ENCODE measurements at regions not wholly inside any gene's neighbourhood (a gene's known extent, or its start where the extent isn't known, plus 50 kb on each side); places are given as distances from the start of the nearest gene placed in this dataset.

DNA sequence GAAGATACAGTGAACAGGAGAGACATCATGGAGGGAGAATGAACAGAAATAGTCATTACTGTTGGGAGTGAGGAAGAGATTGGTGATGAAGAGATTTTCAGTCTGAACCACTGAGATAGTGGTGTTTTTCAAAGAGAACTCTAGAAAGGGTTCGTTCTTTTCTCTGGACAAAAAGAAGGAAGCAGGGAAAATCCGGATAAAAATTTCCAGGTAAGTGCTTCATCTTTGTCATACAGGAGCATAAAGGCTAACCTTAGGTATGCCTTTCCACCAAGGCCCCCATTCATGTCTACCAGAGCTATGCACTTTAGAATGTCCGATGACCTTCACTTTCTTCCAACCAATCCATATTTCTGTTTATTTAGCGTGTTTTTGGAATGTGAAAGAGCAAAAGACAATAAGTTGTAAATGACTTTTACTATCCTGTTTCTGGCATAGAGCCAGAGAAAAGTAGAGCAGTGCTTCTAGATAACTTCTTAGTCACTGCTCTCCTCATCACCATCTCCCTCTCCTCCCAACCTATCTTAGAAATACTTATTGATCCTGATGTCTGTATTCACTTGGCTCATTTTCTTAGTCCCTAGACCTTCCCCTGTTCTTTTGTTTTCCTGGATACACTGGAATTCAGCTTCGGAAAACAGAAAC is 116.5 kb downstream of the TTC6 start (continued):
- TF ChIP-seq FOXP1 (IDR thresholded peaks at IDR 0.05) (peak; percentile 68; the same call in 1 of the 2 replicates), FOXP1 (CRISPR knock-in tag; IDR thresholded peaks at IDR 0.05) (peak; percentile 87), ZNF790 (CRISPR knock-in tag; IDR thresholded peaks at IDR 0.05; ENCODE audit: borderline replicate concordance) (0 out of 2 replicates have a peak, but pooled peaks have one; percentile 46), PHF20 (CRISPR knock-in tag; IDR thresholded peaks at IDR 0.05) (no peak), U2AF2 (IDR thresholded peaks at IDR 0.05; ENCODE audit: low read depth, low read length) (no peak), NFKBIZ (CRISPR knock-in tag; IDR thresholded peaks at IDR 0.05) (peak; percentile 80; the same call in 1 of the 2 replicates), ZNF543 (CRISPR knock-in tag; IDR thresholded peaks at IDR 0.05) (peak; percentile 56; the same call in 1 of the 2 replicates), ZNF343 (CRISPR knock-in tag; IDR thresholded peaks at IDR 0.05) (no peak), ZFX (CRISPR knock-in tag; IDR thresholded peaks at IDR 0.05; ENCODE audit: low read depth) (peak; percentile 24), ZNF143 (CRISPR knock-in tag; IDR thresholded peaks at IDR 0.05) (no peak), CCAR2 (optimal IDR thresholded peaks at IDR 0.05; ENCODE audit: low read depth, low read length) (no peak), ZNF34 (CRISPR knock-in tag; IDR thresholded peaks at IDR 0.05; ENCODE audit: borderline replicate concordance) (no peak), ZC3H13 (CRISPR knock-in tag; IDR thresholded peaks at IDR 0.05) (no peak)
- TF ChIP-seq, protein P1, sequence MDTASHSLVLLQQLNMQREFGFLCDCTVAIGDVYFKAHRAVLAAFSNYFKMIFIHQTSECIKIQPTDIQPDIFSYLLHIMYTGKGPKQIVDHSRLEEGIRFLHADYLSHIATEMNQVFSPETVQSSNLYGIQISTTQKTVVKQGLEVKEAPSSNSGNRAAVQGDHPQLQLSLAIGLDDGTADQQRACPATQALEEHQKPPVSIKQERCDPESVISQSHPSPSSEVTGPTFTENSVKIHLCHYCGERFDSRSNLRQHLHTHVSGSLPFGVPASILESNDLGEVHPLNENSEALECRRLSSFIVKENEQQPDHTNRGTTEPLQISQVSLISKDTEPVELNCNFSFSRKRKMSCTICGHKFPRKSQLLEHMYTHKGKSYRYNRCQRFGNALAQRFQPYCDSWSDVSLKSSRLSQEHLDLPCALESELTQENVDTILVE (CRISPR knock-in tag; IDR thresholded peaks at IDR 0.05) = peak; percentile 87
- TF ChIP-seq, protein P2, sequence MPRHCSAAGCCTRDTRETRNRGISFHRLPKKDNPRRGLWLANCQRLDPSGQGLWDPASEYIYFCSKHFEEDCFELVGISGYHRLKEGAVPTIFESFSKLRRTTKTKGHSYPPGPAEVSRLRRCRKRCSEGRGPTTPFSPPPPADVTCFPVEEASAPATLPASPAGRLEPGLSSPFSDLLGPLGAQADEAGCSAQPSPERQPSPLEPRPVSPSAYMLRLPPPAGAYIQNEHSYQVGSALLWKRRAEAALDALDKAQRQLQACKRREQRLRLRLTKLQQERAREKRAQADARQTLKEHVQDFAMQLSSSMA (CRISPR knock-in tag; IDR thresholded peaks at IDR 0.05) = no peak
- TF ChIP-seq, protein P3, sequence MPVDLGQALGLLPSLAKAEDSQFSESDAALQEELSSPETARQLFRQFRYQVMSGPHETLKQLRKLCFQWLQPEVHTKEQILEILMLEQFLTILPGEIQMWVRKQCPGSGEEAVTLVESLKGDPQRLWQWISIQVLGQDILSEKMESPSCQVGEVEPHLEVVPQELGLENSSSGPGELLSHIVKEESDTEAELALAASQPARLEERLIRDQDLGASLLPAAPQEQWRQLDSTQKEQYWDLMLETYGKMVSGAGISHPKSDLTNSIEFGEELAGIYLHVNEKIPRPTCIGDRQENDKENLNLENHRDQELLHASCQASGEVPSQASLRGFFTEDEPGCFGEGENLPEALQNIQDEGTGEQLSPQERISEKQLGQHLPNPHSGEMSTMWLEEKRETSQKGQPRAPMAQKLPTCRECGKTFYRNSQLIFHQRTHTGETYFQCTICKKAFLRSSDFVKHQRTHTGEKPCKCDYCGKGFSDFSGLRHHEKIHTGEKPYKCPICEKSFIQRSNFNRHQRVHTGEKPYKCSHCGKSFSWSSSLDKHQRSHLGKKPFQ (CRISPR knock-in tag; IDR thresholded peaks at IDR 0.05; ENCODE audit: insufficient replicate concordance) = no peak
- TF ChIP-seq, protein P4, sequence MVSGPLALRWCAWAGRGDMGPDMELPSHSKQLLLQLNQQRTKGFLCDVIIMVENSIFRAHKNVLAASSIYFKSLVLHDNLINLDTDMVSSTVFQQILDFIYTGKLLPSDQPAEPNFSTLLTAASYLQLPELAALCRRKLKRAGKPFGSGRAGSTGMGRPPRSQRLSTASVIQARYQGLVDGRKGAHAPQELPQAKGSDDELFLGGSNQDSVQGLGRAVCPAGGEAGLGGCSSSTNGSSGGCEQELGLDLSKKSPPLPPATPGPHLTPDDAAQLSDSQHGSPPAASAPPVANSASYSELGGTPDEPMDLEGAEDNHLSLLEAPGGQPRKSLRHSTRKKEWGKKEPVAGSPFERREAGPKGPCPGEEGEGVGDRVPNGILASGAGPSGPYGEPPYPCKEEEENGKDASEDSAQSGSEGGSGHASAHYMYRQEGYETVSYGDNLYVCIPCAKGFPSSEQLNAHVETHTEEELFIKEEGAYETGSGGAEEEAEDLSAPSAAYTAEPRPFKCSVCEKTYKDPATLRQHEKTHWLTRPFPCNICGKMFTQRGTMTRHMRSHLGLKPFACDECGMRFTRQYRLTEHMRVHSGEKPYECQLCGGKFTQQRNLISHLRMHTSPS (CRISPR knock-in tag; IDR thresholded peaks at IDR 0.05; ENCODE audit: low read depth) = 0 out of 2 replicates have a peak, but pooled peaks have one; percentile 1
- TF ChIP-seq, protein P5, sequence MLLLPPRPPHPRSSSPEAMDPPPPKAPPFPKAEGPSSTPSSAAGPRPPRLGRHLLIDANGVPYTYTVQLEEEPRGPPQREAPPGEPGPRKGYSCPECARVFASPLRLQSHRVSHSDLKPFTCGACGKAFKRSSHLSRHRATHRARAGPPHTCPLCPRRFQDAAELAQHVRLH (CRISPR knock-in tag; IDR thresholded peaks at IDR 0.05; ENCODE audit: borderline replicate concordance, low read depth) = no peak
- TF ChIP-seq, protein P6, sequence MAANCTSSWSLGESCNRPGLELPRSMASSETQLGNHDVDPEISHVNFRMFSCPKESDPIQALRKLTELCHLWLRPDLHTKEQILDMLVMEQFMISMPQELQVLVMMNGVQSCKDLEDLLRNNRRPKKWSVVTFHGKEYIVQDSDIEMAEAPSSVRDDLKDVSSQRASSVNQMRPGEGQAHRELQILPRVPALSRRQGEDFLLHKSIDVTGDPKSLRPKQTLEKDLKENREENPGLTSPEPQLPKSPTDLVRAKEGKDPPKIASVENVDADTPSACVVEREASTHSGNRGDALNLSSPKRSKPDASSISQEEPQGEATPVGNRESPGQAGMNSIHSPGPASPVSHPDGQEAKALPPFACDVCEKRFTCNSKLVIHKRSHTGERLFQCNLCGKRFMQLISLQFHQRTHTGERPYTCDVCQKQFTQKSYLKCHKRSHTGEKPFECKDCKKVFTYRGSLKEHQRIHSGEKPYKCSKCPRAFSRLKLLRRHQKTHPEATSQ (CRISPR knock-in tag; IDR thresholded peaks at IDR 0.05; ENCODE audit: borderline replicate concordance) = peak; percentile 74; the same call in 1 of the 2 replicates
- TF ChIP-seq, protein P7, sequence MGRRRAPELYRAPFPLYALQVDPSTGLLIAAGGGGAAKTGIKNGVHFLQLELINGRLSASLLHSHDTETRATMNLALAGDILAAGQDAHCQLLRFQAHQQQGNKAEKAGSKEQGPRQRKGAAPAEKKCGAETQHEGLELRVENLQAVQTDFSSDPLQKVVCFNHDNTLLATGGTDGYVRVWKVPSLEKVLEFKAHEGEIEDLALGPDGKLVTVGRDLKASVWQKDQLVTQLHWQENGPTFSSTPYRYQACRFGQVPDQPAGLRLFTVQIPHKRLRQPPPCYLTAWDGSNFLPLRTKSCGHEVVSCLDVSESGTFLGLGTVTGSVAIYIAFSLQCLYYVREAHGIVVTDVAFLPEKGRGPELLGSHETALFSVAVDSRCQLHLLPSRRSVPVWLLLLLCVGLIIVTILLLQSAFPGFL (CRISPR knock-in tag; IDR thresholded peaks at IDR 0.05) = no peak
- TF ChIP-seq, protein P8, sequence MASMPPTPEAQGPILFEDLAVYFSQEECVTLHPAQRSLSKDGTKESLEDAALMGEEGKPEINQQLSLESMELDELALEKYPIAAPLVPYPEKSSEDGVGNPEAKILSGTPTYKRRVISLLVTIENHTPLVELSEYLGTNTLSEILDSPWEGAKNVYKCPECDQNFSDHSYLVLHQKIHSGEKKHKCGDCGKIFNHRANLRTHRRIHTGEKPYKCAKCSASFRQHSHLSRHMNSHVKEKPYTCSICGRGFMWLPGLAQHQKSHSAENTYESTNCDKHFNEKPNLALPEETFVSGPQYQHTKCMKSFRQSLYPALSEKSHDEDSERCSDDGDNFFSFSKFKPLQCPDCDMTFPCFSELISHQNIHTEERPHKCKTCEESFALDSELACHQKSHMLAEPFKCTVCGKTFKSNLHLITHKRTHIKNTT (CRISPR knock-in tag; IDR thresholded peaks at IDR 0.05) = no peak
